Left hindlimb (tissue), 1 donor: ENCODE measurements at regions not wholly inside any gene's neighbourhood (a gene's known extent, or its start where the extent isn't known, plus 50 kb on each side); places are given as distances from the start of the nearest gene placed in this dataset.

Source experiments
- DNase-seq: peaks from one replicate; pipeline ENCODE4 v3.0.0-alpha.2; 2018

- no peak for DNase-seq
Measured at GRCh38 chr13:80454245-80454644, 113.3 kb upstream of the SPRY2 start.

GRCh38 chr13:80452279-80452678 lies 111.4 kb upstream of the SPRY2 start:
- no peak for DNase-seq

GRCh38 chr13:80451641-80452040 lies 110.7 kb upstream of the SPRY2 start:
- no peak for DNase-seq

- DNase-seq = no peak
Measured at GRCh38 chr13:80450386-80450785, 109.5 kb upstream of the SPRY2 start.

GRCh38 chr13:80448725-80449124 lies 107.8 kb upstream of the SPRY2 start:
- DNase-seq = no peak

GRCh38 chr13:80447747-80448146 lies 106.8 kb upstream of the SPRY2 start:
- DNase-seq = no peak

GRCh38 chr13:80444240-80445015 lies 103.5 kb upstream of the SPRY2 start:
- DNase-seq = no peak

- DNase-seq = no peak
Measured at GRCh38 chr13:80442609-80443008, 101.7 kb upstream of the SPRY2 start.

GRCh38 chr13:80441968-80442367 lies 101.0 kb upstream of the SPRY2 start:
- DNase-seq = no peak

GRCh38 chr13:80438521-80438920 lies 97.6 kb upstream of the SPRY2 start:
- no peak for DNase-seq

GRCh38 chr13:80437231-80437630 lies 96.3 kb upstream of the SPRY2 start:
- DNase-seq = no peak

GRCh38 chr13:80436571-80437169 lies 95.7 kb upstream of the SPRY2 start:
- DNase-seq = peak; percentile 76

GRCh38 chr13:80430561-80430960 lies 89.6 kb upstream of the SPRY2 start:
- DNase-seq = no peak

GRCh38 chr13:80428349-80429096 lies 87.6 kb upstream of the SPRY2 start:
- DNase-seq = no peak

- DNase-seq = no peak
Measured at GRCh38 chr13:80419416-80419815, 78.5 kb upstream of the SPRY2 start.

GRCh38 chr13:80413611-80414010 lies 72.7 kb upstream of the SPRY2 start:
- DNase-seq = no peak

GRCh38 chr13:80408270-80408669 lies 67.3 kb upstream of the SPRY2 start:
- DNase-seq = no peak

- DNase-seq = no peak
Measured at GRCh38 chr13:80400865-80401426, 60.0 kb upstream of the SPRY2 start.

- no peak for DNase-seq
Measured at GRCh38 chr13:80400164-80400864, 59.4 kb upstream of the SPRY2 start.

GRCh38 chr13:80399340-80400163 lies 58.6 kb upstream of the SPRY2 start:
- DNase-seq = no peak
